Upper lobe of left lung (tissue), 4 donors: ENCODE measurements at regions not wholly inside any gene's neighbourhood (a gene's known extent, or its start where the extent isn't known, plus 50 kb on each side); places are given as distances from the start of the nearest gene placed in this dataset.

Experiments used
- CTCF ChIP-seq, 6 experiments: fragments of 450-650 bp in 4 of 6; fragments of 200-600 bp in 2 of 6; sonication (generic) in 2 of 6; IDR thresholded peaks; one replicate each; pipeline ENCODE4 v1.5.1; 2016 to 2019; ENCODE audit warnings: antibody characterized with exemption in 6 of 6
- EP300 ChIP-seq, 4 donors: sonication (generic); formaldehyde crosslinking; IDR thresholded peaks; one replicate each; pipeline ENCODE4 v1.5.1; 2017; ENCODE audit warnings: antibody characterized with exemption in 4 of 4, control low read depth in 2 of 4
- POLR2A ChIP-seq, 4 donors: fragments of 450-650 bp; IDR thresholded peaks; one replicate each; pipeline ENCODE4 v1.5.1; 2016 to 2017; ENCODE audit warnings: antibody characterized with exemption in 4 of 4, mild to moderate bottlenecking in 2 of 4

GRCh38 chr9:106620866-106621265 lies 242.1 kb upstream of the ZNF462 start:
- TF ChIP-seq CTCF (IDR thresholded peaks at IDR 0.05) (no peak), EP300 (IDR thresholded peaks at IDR 0.05) (no peak), POLR2A (IDR thresholded peaks at IDR 0.05) (no peak)
